Pons (tissue), 1 donor: ENCODE measurements at regions not wholly inside any gene's neighbourhood (a gene's known extent, or its start where the extent isn't known, plus 50 kb on each side); places are given as distances from the start of the nearest gene placed in this dataset.
A peak's percentile ranks its signal among the peaks of the same experiment; 100 is the strongest.

Source experiments
- DNase-seq: peaks from one replicate; pipeline ENCODE4 v3.0.0-alpha.2; 2016; ENCODE audit warnings: low spot score

GRCh38 chr14:58947814-58948445 is 240.5 kb upstream of the DAAM1 start:
- DNase-seq, result no peak

GRCh38 chr14:58950555-58950954 is 237.9 kb upstream of the DAAM1 start:
- no peak for DNase-seq

GRCh38 chr14:58951143-58951542 is 237.3 kb upstream of the DAAM1 start:
- no peak for DNase-seq

- DNase-seq, result no peak
Observed at GRCh38 chr14:58954052-58954451, 234.4 kb upstream of the DAAM1 start.

- DNase-seq, result peak; percentile 31
Observed at GRCh38 chr14:58954901-58955861, 233.3 kb upstream of the DAAM1 start.

- DNase-seq, result no peak
Observed at GRCh38 chr14:58961045-58961731, 227.3 kb upstream of the DAAM1 start.

- DNase-seq, result no peak
Observed at GRCh38 chr14:58963873-58964597, 224.4 kb upstream of the DAAM1 start.

- DNase-seq, result no peak
Observed at GRCh38 chr14:58964598-58964928, 223.9 kb upstream of the DAAM1 start.

- DNase-seq, result no peak
Observed at GRCh38 chr14:58965601-58966000, 222.9 kb upstream of the DAAM1 start.

- no peak for DNase-seq
Observed at GRCh38 chr14:58966997-58967396, 221.5 kb upstream of the DAAM1 start.

- DNase-seq, result no peak
Observed at GRCh38 chr14:58969951-58970751, 218.3 kb upstream of the DAAM1 start.

- no peak for DNase-seq
Observed at GRCh38 chr14:58972233-58973017, 216.0 kb upstream of the DAAM1 start.

GRCh38 chr14:58977366-58977765 is 211.1 kb upstream of the DAAM1 start:
- no peak for DNase-seq

GRCh38 chr14:58978343-58978742 is 210.1 kb upstream of the DAAM1 start:
- DNase-seq, result no peak

GRCh38 chr14:58979325-58979724 is 209.1 kb upstream of the DAAM1 start:
- DNase-seq, result no peak

- no peak for DNase-seq
Observed at GRCh38 chr14:58981840-58982239, 206.6 kb upstream of the DAAM1 start.

- DNase-seq, result no peak
Observed at GRCh38 chr14:58985786-58986185, 202.7 kb upstream of the DAAM1 start.

GRCh38 chr14:58987591-58987990 is 200.9 kb upstream of the DAAM1 start:
- no peak for DNase-seq

GRCh38 chr14:58992935-58993334 is 195.5 kb upstream of the DAAM1 start:
- no peak for DNase-seq

- no peak for DNase-seq
Observed at GRCh38 chr14:58994130-58994529, 194.3 kb upstream of the DAAM1 start.

GRCh38 chr14:59004012-59004411 is 184.5 kb upstream of the DAAM1 start:
- no peak for DNase-seq
